SK-N-SH (cell line): ENCODE measurements at regions not wholly inside any gene's neighbourhood (a gene's known extent, or its start where the extent isn't known, plus 50 kb on each side); places are given as distances from the start of the nearest gene placed in this dataset.

ENCODE experiments used
- CTCF ChIP-seq: fragments of 200-600 bp; sonication (generic); IDR thresholded peaks from 2 replicates; pipeline ENCODE4 v1.6.1; 2017; ENCODE audit warnings: antibody characterized with exemption, mild to moderate bottlenecking, moderate library complexity
- ELF1 ChIP-seq: IDR thresholded peaks from 2 replicates; pipeline ENCODE4 v1.4.0; 2012
- EP300 ChIP-seq, 2 experiments: IDR thresholded peaks; 2 replicates each; pipeline versions ENCODE4 v1.4.0 to v1.6.1; 2012; ENCODE audit warnings: borderline replicate concordance in 1 of 2, low read depth in 1 of 2, low read length in 1 of 2
- NFIC ChIP-seq: IDR thresholded peaks from 2 replicates; pipeline ENCODE4 v1.4.0; 2012; ENCODE audit warnings: borderline replicate concordance
- PBX3 ChIP-seq: IDR thresholded peaks from 2 replicates; pipeline ENCODE4; 2012
- POLR2AphosphoS5 ChIP-seq: IDR thresholded peaks from 2 replicates; pipeline ENCODE4 v1.6.1; 2012; ENCODE audit warnings: low read depth, low read length
- RAD21 ChIP-seq: IDR thresholded peaks from 2 replicates; pipeline ENCODE4 v1.6.1; 2012; ENCODE audit warnings: mild to moderate bottlenecking, low read length
- REST ChIP-seq: IDR thresholded peaks from 2 replicates; pipeline ENCODE4 v1.6.1; 2012; ENCODE audit warnings: mild to moderate bottlenecking, low read depth, low read length, moderate library complexity
- RFX5 ChIP-seq: IDR thresholded peaks from 2 replicates; pipeline ENCODE4 v1.6.1; 2012; ENCODE audit warnings: mild to moderate bottlenecking, improper control_type of control experiment, low read length
- TAF1 ChIP-seq: IDR thresholded peaks from 2 replicates; pipeline ENCODE4 v1.6.1; 2012; ENCODE audit warnings: low read depth, mild to moderate bottlenecking, low read length, moderate library complexity, borderline replicate concordance
- TCF12 ChIP-seq: IDR thresholded peaks from 2 replicates; pipeline ENCODE4 v1.4.0; 2012

- TF ChIP-seq EP300 (IDR thresholded peaks at IDR 0.05; ENCODE audit: borderline replicate concordance in 1 of 2, low read depth in 1 of 2, low read length in 1 of 2) (no peak), RFX5 (no peak), TAF1 (no peak), CTCF (no peak), ELF1 (no peak), NFIC (no peak), PBX3 (no peak), TCF12 (no peak), RAD21 (no peak), POLR2AphosphoS5 (no peak), REST (no peak)
These were observed 144.1 kb upstream of the B3GAT1 start for GRCh38 chr11:134556186-134556585.
